HepG2 (cell line): ENCODE measurements at regions not wholly inside any gene's neighbourhood (a gene's known extent, or its start where the extent isn't known, plus 50 kb on each side); places are given as distances from the start of the nearest gene placed in this dataset.
A peak's percentile ranks its signal among the peaks of the same experiment; 100 is the strongest.

Experiments
- FOXM1 ChIP-seq: sonication (generic); formaldehyde crosslinking; IDR thresholded peaks from 2 replicates; pipeline ENCODE4 v1.5.0; 2020; ENCODE audit warnings: missing genetic modification reagents
- GATAD2A ChIP-seq: IDR thresholded peaks from 2 replicates; pipeline ENCODE4 v1.6.1; 2016
- GLI4 ChIP-seq: sonication (generic); formaldehyde crosslinking; IDR thresholded peaks from 2 replicates; pipeline ENCODE4 v1.5.1; 2020; ENCODE audit warnings: missing genetic modification reagents, mild to moderate bottlenecking, moderate library complexity, borderline replicate concordance
- HOMEZ ChIP-seq: IDR thresholded peaks from 2 replicates; pipeline ENCODE4 v1.6.1; 2016; ENCODE audit warnings: low read depth
- JUND ChIP-seq: sonication (generic); formaldehyde crosslinking; IDR thresholded peaks from 2 replicates; pipeline ENCODE4 v1.8.0; 2022; ENCODE audit warnings: mild to moderate bottlenecking, missing genetic modification reagents
- MAF1 ChIP-seq: sonication (generic); formaldehyde crosslinking; IDR thresholded peaks from 2 replicates; pipeline ENCODE4 v1.5.0; 2020; ENCODE audit warnings: missing genetic modification reagents, borderline replicate concordance
- NFKB2 ChIP-seq: sonication (generic); formaldehyde crosslinking; IDR thresholded peaks from 2 replicates; pipeline ENCODE4 v1.4.0; 2020; ENCODE audit warnings: missing genetic modification reagents, borderline replicate concordance
- NR2F2 ChIP-seq: IDR thresholded peaks from 2 replicates; pipeline ENCODE4 v1.6.1; 2012; ENCODE audit warnings: low read depth, inconsistent platforms, borderline replicate concordance
- SALL2 ChIP-seq: sonication (generic); formaldehyde crosslinking; IDR thresholded peaks from 2 replicates; pipeline ENCODE4 v1.8.1; 2023; ENCODE audit warnings: mild to moderate bottlenecking, missing genetic modification reagents, inconsistent platforms
- SMC3 ChIP-seq: IDR thresholded peaks from 2 replicates; pipeline ENCODE4 v1.6.1; 2011; ENCODE audit warnings: low read length, improper control_type of control experiment
- TCF7 ChIP-seq: sonication (generic); IDR thresholded peaks from 2 replicates; pipeline ENCODE4 v1.6.1; 2016; ENCODE audit warnings: antibody characterized with exemption, low read depth
- ZBTB34 ChIP-seq: sonication (generic); formaldehyde crosslinking; IDR thresholded peaks from 2 replicates; pipeline ENCODE4 v1.8.0; 2022; ENCODE audit warnings: mild to moderate bottlenecking, missing genetic modification reagents
- ZFAT ChIP-seq: sonication (generic); formaldehyde crosslinking; conservative IDR thresholded peaks from 2 replicates; pipeline ENCODE4 v1.8.1; 2023; ENCODE audit warnings: missing genetic modification reagents, inconsistent platforms
- ZFX ChIP-seq: sonication (generic); formaldehyde crosslinking; IDR thresholded peaks from 2 replicates; pipeline ENCODE4 v1.4.0; 2020; ENCODE audit warnings: mild to moderate bottlenecking, low read depth, missing genetic modification reagents, moderate library complexity
- ZFY ChIP-seq: sonication (generic); formaldehyde crosslinking; IDR thresholded peaks from 2 replicates; pipeline ENCODE4 v1.4.0; 2020; ENCODE audit warnings: missing genetic modification reagents
- ZGPAT ChIP-seq: IDR thresholded peaks from 2 replicates; pipeline ENCODE4 v1.6.1; 2016; ENCODE audit warnings: mild to moderate bottlenecking
- ZNF335 ChIP-seq: sonication (generic); formaldehyde crosslinking; IDR thresholded peaks from 2 replicates; pipeline ENCODE4 v1.4.0; 2020; ENCODE audit warnings: missing genetic modification reagents
- ZNF414 ChIP-seq: sonication (generic); formaldehyde crosslinking; IDR thresholded peaks from 2 replicates; pipeline ENCODE4 v1.5.0; 2020; ENCODE audit warnings: missing genetic modification reagents
- ZNF496 ChIP-seq: sonication (generic); formaldehyde crosslinking; IDR thresholded peaks from 2 replicates; pipeline ENCODE4 v1.8.1; 2023; ENCODE audit warnings: mild to moderate bottlenecking, moderate library complexity, missing genetic modification reagents; ENCODE audit not compliant: insufficient replicate concordance
- ZNF710 ChIP-seq: sonication (generic); formaldehyde crosslinking; IDR thresholded peaks from 2 replicates; pipeline ENCODE4 v1.5.0; 2020; ENCODE audit warnings: mild to moderate bottlenecking, missing genetic modification reagents, borderline replicate concordance
- ZNF780A ChIP-seq: sonication (generic); formaldehyde crosslinking; IDR thresholded peaks from 2 replicates; pipeline ENCODE4 v1.8.0; 2022; ENCODE audit warnings: mild to moderate bottlenecking, missing genetic modification reagents, moderate library complexity
- ZNF790 ChIP-seq: sonication (generic); formaldehyde crosslinking; IDR thresholded peaks from 2 replicates; pipeline ENCODE4 v1.8.0; 2022; ENCODE audit warnings: missing genetic modification reagents, mild to moderate bottlenecking, borderline replicate concordance

GRCh38 chr13:33542309-33543088 is 256.9 kb upstream of the STARD13 start (continued):
- TF ChIP-seq TCF7 (no peak), ZNF414 (peak; percentile 94), SMC3 (peak; percentile 51; the same call in 1 of the 2 replicates), ZNF710 (CRISPR knock-in tag) (peak; percentile 80; the same call in 1 of the 2 replicates), ZFX (CRISPR knock-in tag) (peak; percentile 70; the same call in 1 of the 2 replicates), NR2F2 (no peak), ZGPAT (CRISPR knock-in tag) (peak; percentile 99), FOXM1 (CRISPR knock-in tag) (no peak), ZNF780A (CRISPR knock-in tag) (no peak), HOMEZ (CRISPR knock-in tag) (peak; percentile 95), SALL2 (CRISPR knock-in tag) (peak; percentile 98), ZBTB34 (CRISPR knock-in tag) (peak; percentile 81), NFKB2 (peak; percentile 100), ZNF496 (CRISPR knock-in tag) (no peak), GATAD2A (CRISPR knock-in tag) (peak; percentile 95), GLI4 (CRISPR knock-in tag) (peak; percentile 74; the same call in 1 of the 2 replicates), MAF1 (CRISPR knock-in tag) (no peak; the same call in 1 of the 2 replicates), JUND (CRISPR knock-in tag) (0 out of 2 replicates have a peak, but pooled peaks have one; percentile 26), ZNF335 (CRISPR knock-in tag) (peak; percentile 88), ZFY (CRISPR knock-in tag) (peak; percentile 78), ZFAT (no peak; the same call in 1 of the 2 replicates), ZNF790 (CRISPR knock-in tag) (peak; percentile 96; the same call in 1 of the 2 replicates)
